HG03520 (cell line): ENCODE measurements at regions not wholly inside any gene's neighbourhood (a gene's known extent, or its start where the extent isn't known, plus 50 kb on each side); places are given as distances from the start of the nearest gene placed in this dataset.
"Not testable (repeated sequence)": the region's sequence is repeated elsewhere in the genome, so short reads cannot be mapped to it uniquely, and the experiment has no call there.

Experiments used
- ATAC-seq: cut with Tn5 transposase; IDR thresholded peaks from one replicate; pipeline ENCODE4 v1.9.1; 2021; ENCODE audit warnings: mild to moderate bottlenecking, moderate library complexity; ENCODE audit not compliant: unreplicated experiment

- no peak for ATAC-seq
Observed at GRCh38 chr5:166566725-166567124, 1724.7 kb upstream of the WWC1 start.

- no peak for ATAC-seq
Observed at GRCh38 chr5:166570865-166571264, 1720.6 kb upstream of the WWC1 start.

DNA sequence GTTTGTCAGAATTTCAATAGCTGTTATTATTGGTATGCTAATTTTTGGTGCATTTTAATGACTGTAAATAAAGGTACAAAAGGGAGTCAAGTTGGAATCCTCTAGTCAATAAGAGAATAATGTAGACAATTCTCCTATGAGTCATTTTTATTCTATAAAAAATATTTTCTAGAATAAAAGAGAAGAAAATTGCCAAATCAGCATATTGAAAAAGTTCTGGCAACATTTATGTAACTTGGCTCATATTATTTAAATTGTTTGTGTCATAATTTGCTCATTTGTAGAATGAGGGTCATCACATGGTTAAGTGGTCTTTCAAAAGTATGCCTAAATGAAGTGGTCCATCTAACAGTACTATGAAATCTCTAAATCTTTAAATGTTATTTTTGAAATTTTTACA, 1719.8 kb upstream of the WWC1 start:
- no peak for ATAC-seq

- no peak for ATAC-seq
Observed at GRCh38 chr5:166576323-166576722, 1715.1 kb upstream of the WWC1 start.

DNA sequence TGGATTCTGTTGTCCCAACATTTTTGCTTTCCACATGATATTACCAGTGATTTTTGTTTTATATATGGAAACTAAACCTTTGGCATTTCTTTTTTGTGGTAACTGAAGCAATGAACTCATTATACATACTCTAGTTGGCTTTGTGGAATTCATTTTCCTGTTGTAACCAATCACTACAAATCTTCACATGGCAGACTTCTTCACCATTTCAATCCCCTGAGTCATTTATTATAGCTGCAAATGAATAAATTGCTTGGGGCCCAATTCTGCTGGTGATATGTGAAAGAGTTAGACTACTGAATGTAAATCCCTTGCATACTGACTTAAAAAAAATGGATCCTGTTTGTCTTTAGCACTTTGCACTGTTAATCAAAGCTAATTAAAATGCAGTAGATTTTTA, 1709.6 kb upstream of the WWC1 start:
- ATAC-seq: no peak

DNA sequence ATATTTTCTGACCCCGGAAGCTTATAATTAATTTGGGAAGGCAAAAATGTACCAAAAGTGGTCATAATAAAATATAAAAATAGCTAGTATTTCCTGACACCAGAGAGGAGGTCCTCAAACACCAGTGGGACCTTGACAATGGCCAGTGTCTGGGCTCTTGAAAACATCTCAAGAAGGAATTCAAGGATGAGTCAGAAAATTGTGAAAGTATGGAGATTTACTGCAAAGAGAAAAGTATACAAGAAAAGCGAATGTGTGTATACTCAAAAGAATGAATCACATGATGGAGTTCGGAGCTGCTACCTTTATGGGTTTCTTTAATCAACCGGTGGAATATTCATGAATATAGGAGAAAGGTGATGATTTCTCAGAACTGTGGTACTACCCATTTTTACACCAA, 1709.0 kb upstream of the WWC1 start:
- ATAC-seq: no peak

GRCh38 chr5:166594567-166594966, 1696.9 kb upstream of the WWC1 start:
- ATAC-seq: no peak

- no peak for ATAC-seq
Observed at GRCh38 chr5:166595274-166595951, 1696.0 kb upstream of the WWC1 start.

- no peak for ATAC-seq
Observed at GRCh38 chr5:166596043-166596442, 1695.4 kb upstream of the WWC1 start.

DNA sequence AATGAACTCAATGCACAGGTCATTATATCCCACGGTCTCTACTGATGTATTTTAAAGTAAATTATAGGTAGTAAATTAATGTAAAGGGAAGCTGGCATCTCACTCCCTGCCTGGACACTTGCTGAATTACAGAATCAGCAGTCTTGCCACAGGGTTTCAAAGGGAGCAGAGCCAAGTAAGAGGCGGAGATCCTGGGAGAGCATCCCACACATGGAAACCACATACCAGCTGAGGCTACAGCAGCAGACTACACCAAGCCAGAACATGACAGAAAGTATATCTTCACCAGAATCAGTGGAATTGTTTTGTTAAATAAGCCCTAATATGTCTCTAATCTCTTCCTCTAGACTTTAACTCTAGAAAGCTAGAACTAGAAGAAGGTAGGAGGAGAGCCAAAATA, 1689.2 kb upstream of the WWC1 start:
- ATAC-seq: no peak

DNA sequence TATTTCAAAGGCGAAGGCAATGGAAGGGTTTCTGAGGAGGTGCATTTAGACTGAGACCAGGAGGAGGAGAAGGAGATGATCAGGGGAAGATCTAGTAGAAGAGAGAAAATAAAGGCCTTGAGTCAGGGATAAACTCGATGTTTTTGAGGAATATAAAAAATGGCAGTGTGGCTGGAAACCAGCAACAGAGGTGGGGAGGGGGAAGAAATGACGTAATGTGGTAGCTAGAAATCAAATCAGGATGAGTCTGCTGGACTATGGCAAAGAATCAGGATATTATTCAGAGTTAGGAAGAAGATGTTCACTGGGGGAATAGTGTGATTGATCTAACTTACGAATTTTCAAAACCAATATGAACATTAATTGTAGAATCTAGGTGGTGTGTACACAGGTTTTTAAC, 1673.9 kb upstream of the WWC1 start:
- ATAC-seq: no peak

- no peak for ATAC-seq
Observed at GRCh38 chr5:166618526-166618925, 1672.9 kb upstream of the WWC1 start.

DNA sequence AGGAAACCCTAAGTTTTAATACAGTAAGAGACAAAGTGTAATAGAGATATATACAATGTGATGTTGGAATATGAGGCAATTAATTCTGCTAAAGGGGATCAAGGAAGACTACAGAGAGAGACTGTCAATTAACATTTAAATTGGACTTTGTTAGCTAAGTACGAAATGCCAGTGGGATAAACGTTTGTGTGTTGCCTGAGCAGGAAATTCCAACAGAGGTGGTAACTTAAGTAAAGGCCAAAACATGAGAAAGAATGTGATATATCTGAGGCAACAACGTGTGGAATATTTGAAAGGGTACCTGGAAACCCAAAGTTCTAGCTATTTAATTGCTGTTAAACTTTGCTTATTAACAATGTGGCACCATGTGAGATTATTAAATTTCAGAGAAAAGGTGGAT, 1666.9 kb upstream of the WWC1 start:
- no peak for ATAC-seq

- no peak for ATAC-seq
Observed at GRCh38 chr5:166625210-166625865, 1666.1 kb upstream of the WWC1 start.

DNA sequence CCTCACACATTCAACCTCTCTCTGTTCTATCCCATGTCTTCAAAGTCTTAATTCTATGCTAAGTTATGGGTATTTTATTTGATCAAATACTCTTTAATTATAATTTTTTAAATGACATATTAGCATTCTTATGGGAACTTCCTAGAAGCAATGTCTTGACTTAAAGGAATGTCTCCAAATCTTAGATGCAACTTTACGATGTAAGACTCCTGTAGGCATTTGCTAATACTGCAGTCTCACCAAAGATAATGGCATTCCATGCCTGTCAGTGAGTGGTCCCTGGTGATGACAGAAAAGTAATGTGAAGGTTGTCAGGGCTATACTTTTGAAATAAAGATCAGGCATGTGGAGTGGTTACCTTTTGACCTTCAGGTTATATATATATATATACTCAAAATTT, 1654.2 kb upstream of the WWC1 start:
- ATAC-seq: no peak

- no peak for ATAC-seq
Observed at GRCh38 chr5:166639151-166639550, 1652.3 kb upstream of the WWC1 start.

GRCh38 chr5:166640136-166640535, 1651.3 kb upstream of the WWC1 start:
- not testable (repeated sequence) for ATAC-seq

GRCh38 chr5:166648736-166649135, 1642.7 kb upstream of the WWC1 start:
- no peak for ATAC-seq

DNA sequence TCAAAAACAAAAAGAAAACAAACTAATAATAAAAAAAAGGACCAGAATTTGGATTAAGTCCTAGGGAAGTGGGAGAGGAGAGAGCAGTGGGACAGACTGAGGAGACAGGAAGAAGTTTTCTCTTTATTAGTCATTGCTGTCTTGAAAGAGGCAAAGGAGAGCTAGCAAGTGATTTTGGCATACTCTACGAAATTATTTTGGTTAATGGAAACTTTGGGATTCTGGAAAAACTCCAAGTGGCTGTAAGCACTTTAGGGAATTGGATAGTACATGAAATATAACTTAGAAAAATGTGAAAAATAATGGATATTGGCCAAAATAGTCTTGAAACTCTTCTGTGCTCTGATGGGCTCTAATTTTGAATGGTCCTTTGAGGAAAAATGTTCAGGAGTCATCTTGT, 1641.8 kb upstream of the WWC1 start:
- ATAC-seq: no peak

DNA sequence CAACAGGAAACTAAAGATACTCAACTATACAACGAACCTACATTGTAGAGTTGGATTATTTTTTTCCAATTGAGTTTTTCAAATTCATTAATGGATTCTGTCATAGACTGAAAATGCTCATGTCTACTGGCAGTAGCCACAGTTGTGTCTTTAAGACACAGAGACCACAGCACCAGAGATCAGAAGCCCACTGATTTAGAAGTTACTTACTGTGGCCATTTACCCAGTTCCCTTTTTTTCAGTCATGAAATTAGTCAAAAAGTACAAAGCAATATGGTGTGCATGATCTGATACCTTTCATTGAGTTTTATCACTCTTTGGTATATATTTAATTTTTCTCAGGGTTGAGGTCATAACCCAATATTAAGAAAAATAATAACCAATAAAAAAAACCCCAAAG, 1640.2 kb upstream of the WWC1 start:
- no peak for ATAC-seq

DNA sequence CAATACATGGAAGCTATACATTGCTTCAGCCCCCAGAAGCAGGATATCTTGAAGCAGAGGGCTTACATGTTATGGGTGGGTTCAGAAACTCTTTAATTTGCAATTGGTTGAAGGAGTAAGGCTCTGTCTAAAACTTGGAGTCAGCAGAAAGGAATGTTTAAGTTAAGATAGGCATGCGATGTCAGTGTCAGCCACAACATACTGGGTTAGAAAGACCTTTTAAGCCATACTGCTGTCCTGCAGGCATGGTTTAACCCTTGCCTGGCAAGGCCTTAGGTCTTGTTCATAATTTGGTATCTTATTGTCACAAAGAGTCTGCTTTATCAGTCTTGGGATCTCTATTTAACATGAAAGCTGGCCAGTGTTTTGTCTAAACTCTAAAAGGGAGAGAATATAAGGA, 1619.6 kb upstream of the WWC1 start:
- no peak for ATAC-seq

GRCh38 chr5:166672431-166672830, 1619.0 kb upstream of the WWC1 start:
- ATAC-seq: no peak

DNA sequence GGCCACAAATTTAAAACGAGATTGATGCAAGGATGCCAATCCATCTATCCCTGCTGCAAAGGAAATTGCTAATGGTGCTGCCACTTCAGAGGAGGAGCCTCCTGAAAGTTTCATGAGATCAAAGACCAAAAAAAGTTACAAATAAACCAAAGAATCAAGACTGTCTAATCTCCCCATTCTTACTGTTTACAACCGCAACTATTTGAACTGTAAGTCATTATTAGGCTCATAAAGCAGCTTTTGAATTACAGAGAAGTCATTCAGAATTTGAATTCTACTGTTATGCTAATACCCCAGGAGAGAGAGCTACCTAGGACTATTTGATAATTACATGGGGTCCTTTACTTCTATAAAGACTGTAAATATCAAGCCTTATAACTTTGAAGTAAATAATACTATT, 1613.6 kb upstream of the WWC1 start:
- ATAC-seq: no peak
